Nephron progenitor cell (in vitro differentiated cells): ENCODE measurements at regions not wholly inside any gene's neighbourhood (a gene's known extent, or its start where the extent isn't known, plus 50 kb on each side); places are given as distances from the start of the nearest gene placed in this dataset.
"Not testable (repeated sequence)": the region's sequence is repeated elsewhere in the genome, so short reads cannot be mapped to it uniquely, and the experiment has no call there.

Source experiments
- DNase-seq: peaks from one replicate; pipeline ENCODE4 v3.0.0; 2021
- H3K27ac Mint-ChIP-seq: 2 replicates; pipeline ENCODE4 v1.8.0; 2021; ENCODE audit warnings: mild to moderate bottlenecking, moderate library complexity, mixed read lengths
- H3K27me3 Mint-ChIP-seq: 2 replicates; pipeline ENCODE4 v1.8.0; 2021; ENCODE audit warnings: mild to moderate bottlenecking, low read depth, mixed read lengths; ENCODE audit not compliant: poor library complexity
- H3K36me3 Mint-ChIP-seq: 2 replicates; pipeline ENCODE4 v1.8.0; 2021; ENCODE audit warnings: low read depth, mixed read lengths
- H3K4me1 Mint-ChIP-seq: 2 replicates; pipeline ENCODE4 v1.8.0; 2021; ENCODE audit warnings: mixed read lengths
- H3K4me3 Mint-ChIP-seq: 2 replicates; pipeline ENCODE4 v1.8.0; 2021; ENCODE audit warnings: mild to moderate bottlenecking, moderate library complexity, mixed read lengths
- H3K9me3 Mint-ChIP-seq: 2 replicates; pipeline ENCODE4 v1.8.0; 2021; ENCODE audit warnings: mild to moderate bottlenecking, moderate library complexity, mixed read lengths
- CTCF ChIP-seq: fragments of 200-600 bp; sonication (generic); IDR thresholded peaks from 2 replicates; pipeline ENCODE4 v1.5.0; 2021; ENCODE audit warnings: antibody characterized with exemption

GRCh38 chrX:73922856-73923455, 70.4 kb upstream of the XIST start:
- Mint-ChIP-seq H3K4me1 (peaks cover 2% of the 10 kb centered on the region), H3K27me3 (no peaks in the 10 kb centered on the region), H3K9me3 (peaks cover 13% of the 10 kb centered on the region), H3K27ac (no peak overlapping the region), H3K36me3 (no peaks in the 10 kb centered on the region), H3K4me3 (no peak overlapping the region)
- TF ChIP-seq CTCF = no peak
- DNase-seq = no peak

- no peak for TF ChIP-seq CTCF
- no peaks in the 10 kb centered on the region for H3K36me3 Mint-ChIP-seq
- peak overlapping the region; percentile 94 for H3K27ac Mint-ChIP-seq
- peaks cover 12% of the 10 kb centered on the region for H3K9me3 Mint-ChIP-seq
- H3K4me1 Mint-ChIP-seq = peaks cover 22% of the 10 kb centered on the region
- H3K4me3 Mint-ChIP-seq = no peak overlapping the region
- H3K27me3 Mint-ChIP-seq = no peaks in the 10 kb centered on the region
- no peak for DNase-seq
Observed at GRCh38 chrX:73916931-73917667, 64.6 kb upstream of the XIST start.

GRCh38 chrX:73916489-73916888, 64.0 kb upstream of the XIST start:
- DNase-seq = no peak
- Mint-ChIP-seq H3K9me3 (peaks cover 10% of the 10 kb centered on the region), H3K36me3 (no peaks in the 10 kb centered on the region), H3K27me3 (no peaks in the 10 kb centered on the region), H3K4me3 (no peak overlapping the region), H3K4me1 (peaks cover 22% of the 10 kb centered on the region), H3K27ac (peak overlapping the region; percentile 79)
- no peak for TF ChIP-seq CTCF

- not testable (repeated sequence) for DNase-seq, H3K27me3 Mint-ChIP-seq, H3K36me3 Mint-ChIP-seq, H3K4me3 Mint-ChIP-seq, H3K27ac Mint-ChIP-seq
- Mint-ChIP-seq H3K9me3 (peaks cover 15% of the 10 kb centered on the region), H3K4me1 (peaks cover 22% of the 10 kb centered on the region)
Observed at GRCh38 chrX:73914792-73915191, 62.3 kb upstream of the XIST start.

- TF ChIP-seq CTCF = no peak
- H3K9me3 Mint-ChIP-seq = peaks cover 15% of the 10 kb centered on the region
- H3K4me1 Mint-ChIP-seq = peaks cover 22% of the 10 kb centered on the region
- H3K27me3 Mint-ChIP-seq = no peaks in the 10 kb centered on the region
- no peak overlapping the region for H3K27ac Mint-ChIP-seq
- no peak for DNase-seq
- no peak overlapping the region for H3K4me3 Mint-ChIP-seq
- no peaks in the 10 kb centered on the region for H3K36me3 Mint-ChIP-seq
Observed at GRCh38 chrX:73913580-73913979, 61.1 kb upstream of the XIST start.

GRCh38 chrX:73911946-73912345, 59.4 kb upstream of the XIST start:
- H3K4me3 Mint-ChIP-seq, H3K27ac Mint-ChIP-seq, H3K36me3 Mint-ChIP-seq, H3K27me3 Mint-ChIP-seq, H3K4me1 Mint-ChIP-seq, DNase-seq: not testable (repeated sequence)
- H3K9me3 Mint-ChIP-seq = peaks cover 26% of the 10 kb centered on the region

- not testable (repeated sequence) for H3K27me3 Mint-ChIP-seq, H3K4me1 Mint-ChIP-seq, H3K4me3 Mint-ChIP-seq, H3K36me3 Mint-ChIP-seq, H3K27ac Mint-ChIP-seq, DNase-seq
- H3K9me3 Mint-ChIP-seq = peaks cover 45% of the 10 kb centered on the region
Observed at GRCh38 chrX:73905749-73906374, 53.3 kb upstream of the XIST start.
